Thyroid gland (tissue), 4 donors: ENCODE measurements at regions not wholly inside any gene's neighbourhood (a gene's known extent, or its start where the extent isn't known, plus 50 kb on each side); places are given as distances from the start of the nearest gene placed in this dataset.

Source experiments
- DNase-seq, 2 donors: peaks; one replicate each; pipeline ENCODE4 v3.0.0-alpha.2; 2019
- H3K27ac ChIP-seq, 3 donors: fragments of 200-600 bp; sonication (generic); 1 replicate in 2 of 3; 2 replicates in 1 of 3; pipeline ENCODE4 v1.5.1; 2016 to 2019; ENCODE audit warnings: mild to moderate bottlenecking in 1 of 3, moderate library complexity in 1 of 3
- H3K27me3 ChIP-seq: fragments of 200-600 bp; sonication (generic); one replicate; pipeline ENCODE4 v1.5.1; 2019
- H3K36me3 ChIP-seq, 2 donors: fragments of 200-600 bp; sonication (generic); one replicate each; pipeline ENCODE4 v1.5.1; 2016 to 2019
- H3K4me1 ChIP-seq, 2 donors: fragments of 200-600 bp; sonication (generic); one replicate each; pipeline ENCODE4 v1.5.1; 2017 to 2019
- H3K4me3 ChIP-seq, 3 donors: fragments of 200-600 bp; sonication (generic); replicated peaks in 1 of 3; 1 replicate in 2 of 3; 2 replicates in 1 of 3; pipeline ENCODE4 v1.5.1; 2016; ENCODE audit warnings: mild to moderate bottlenecking in 1 of 3
- H3K9me3 ChIP-seq: fragments of 200-600 bp; sonication (generic); one replicate; pipeline ENCODE4 v1.5.1; 2017
- POLR2A ChIP-seq, 2 donors: fragments of 450-650 bp; IDR thresholded peaks; one replicate each; pipeline ENCODE4 v1.6.1; 2017; ENCODE audit warnings: antibody characterized with exemption in 2 of 2, mild to moderate bottlenecking in 2 of 2, moderate library complexity in 1 of 2
- WGBS, 2 donors: methylation state at CpG; one replicate each; pipeline ENCODE4 v1.1.5; 2017; 5-methylcytosine and 5-hydroxymethylcytosine counted together
- intact Hi-C: fragments of 100-400 bp; cut with DNase I; formaldehyde crosslinking; loops from one replicate; pipeline ENCODE4 v1.15.1; 2023
- TF ChIP-seq, protein P1 (sequence below), 6 experiments: fragments of 200-600 bp in 3 of 6; fragments of 450-650 bp in 3 of 6; sonication (generic) in 3 of 6; IDR thresholded peaks; one replicate each; pipeline ENCODE4 v1.5.1; 2016 to 2019; ENCODE audit warnings: antibody characterized with exemption in 6 of 6, mild to moderate bottlenecking in 2 of 6, inconsistent platforms in 1 of 6, moderate library complexity in 1 of 6

GRCh38 chr12:59867689-59868088 is 271.9 kb downstream of the SLC16A7 start:
- intact Hi-C loops: no loop called here
- TF ChIP-seq, protein P1, sequence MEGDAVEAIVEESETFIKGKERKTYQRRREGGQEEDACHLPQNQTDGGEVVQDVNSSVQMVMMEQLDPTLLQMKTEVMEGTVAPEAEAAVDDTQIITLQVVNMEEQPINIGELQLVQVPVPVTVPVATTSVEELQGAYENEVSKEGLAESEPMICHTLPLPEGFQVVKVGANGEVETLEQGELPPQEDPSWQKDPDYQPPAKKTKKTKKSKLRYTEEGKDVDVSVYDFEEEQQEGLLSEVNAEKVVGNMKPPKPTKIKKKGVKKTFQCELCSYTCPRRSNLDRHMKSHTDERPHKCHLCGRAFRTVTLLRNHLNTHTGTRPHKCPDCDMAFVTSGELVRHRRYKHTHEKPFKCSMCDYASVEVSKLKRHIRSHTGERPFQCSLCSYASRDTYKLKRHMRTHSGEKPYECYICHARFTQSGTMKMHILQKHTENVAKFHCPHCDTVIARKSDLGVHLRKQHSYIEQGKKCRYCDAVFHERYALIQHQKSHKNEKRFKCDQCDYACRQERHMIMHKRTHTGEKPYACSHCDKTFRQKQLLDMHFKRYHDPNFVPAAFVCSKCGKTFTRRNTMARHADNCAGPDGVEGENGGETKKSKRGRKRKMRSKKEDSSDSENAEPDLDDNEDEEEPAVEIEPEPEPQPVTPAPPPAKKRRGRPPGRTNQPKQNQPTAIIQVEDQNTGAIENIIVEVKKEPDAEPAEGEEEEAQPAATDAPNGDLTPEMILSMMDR (IDR thresholded peaks at IDR 0.05): no peak
- TF ChIP-seq POLR2A (IDR thresholded peaks at IDR 0.05): no peak
- no peaks in the 10 kb centered on the region for H3K9me3 ChIP-seq
- DNase-seq: no peak
- H3K4me3 ChIP-seq: no peak overlapping the region
- WGBS, 2 donors: 76 to 89% methylated on average over 2 of the region's 2 CpGs
- no peaks in the 10 kb centered on the region for H3K4me1 ChIP-seq
- no peak overlapping the region for H3K27ac ChIP-seq
- H3K36me3 ChIP-seq: no peaks in the 10 kb centered on the region
- no peaks in the 10 kb centered on the region for H3K27me3 ChIP-seq

DNA sequence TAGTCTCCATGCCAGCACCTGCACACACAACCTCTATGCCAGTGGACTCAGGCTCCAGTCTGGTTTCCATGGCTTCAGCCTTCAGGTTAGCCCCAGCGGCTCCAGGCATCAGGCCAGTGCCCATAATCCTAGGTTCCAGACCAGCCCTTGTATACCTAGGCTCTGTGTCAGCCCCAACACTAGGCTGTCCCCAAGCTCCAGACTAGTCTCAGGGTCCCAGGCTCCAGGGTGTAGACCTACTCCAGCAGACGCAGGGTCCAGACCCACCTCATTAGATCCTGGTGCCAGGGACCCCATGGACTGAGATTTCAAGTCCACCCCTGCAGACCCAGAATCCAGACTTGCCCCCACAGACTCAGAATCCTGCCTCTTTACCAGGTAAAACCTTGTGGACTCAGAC is 275.9 kb downstream of the SLC16A7 start:
- TF ChIP-seq, protein P1 (IDR thresholded peaks at IDR 0.05): no peak
- no peak for TF ChIP-seq POLR2A (IDR thresholded peaks at IDR 0.05)
- no peaks in the 10 kb centered on the region for H3K9me3 ChIP-seq
- H3K4me1 ChIP-seq: no peaks in the 10 kb centered on the region
- 89% methylated on average over 1 of the region's 2 CpGs; no CpG with 5 or more reads in 1 of the 2 donors for WGBS, 2 donors
- H3K36me3 ChIP-seq: no peaks in the 10 kb centered on the region
- intact Hi-C loops: no loop called here
- no peak for DNase-seq
- H3K4me3 ChIP-seq: no peak overlapping the region
- H3K27me3 ChIP-seq: no peaks in the 10 kb centered on the region
- H3K27ac ChIP-seq: no peak overlapping the region

DNA sequence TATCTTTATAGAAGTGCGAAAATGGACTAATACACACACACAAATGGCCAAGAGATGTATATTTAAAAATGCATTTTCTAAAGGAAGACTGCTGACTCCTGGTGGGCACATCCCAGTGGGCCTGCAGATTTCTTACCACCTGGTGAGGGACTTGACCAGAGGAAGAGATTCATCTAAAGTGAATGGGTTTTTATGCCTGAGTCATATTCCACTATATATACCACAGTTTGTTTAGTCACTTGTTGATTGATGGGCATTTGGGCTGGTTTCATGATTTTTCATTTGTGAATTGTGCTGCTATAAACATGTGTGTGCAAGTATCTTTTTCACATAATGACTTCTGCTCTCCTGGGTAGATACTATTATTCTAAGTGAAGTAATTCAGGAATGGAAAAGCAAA is 277.3 kb downstream of the SLC16A7 start:
- no peaks in the 10 kb centered on the region for H3K4me1 ChIP-seq
- TF ChIP-seq POLR2A (IDR thresholded peaks at IDR 0.05): no peak
- TF ChIP-seq, protein P1 (IDR thresholded peaks at IDR 0.05): no peak
- DNase-seq: no peak
- H3K9me3 ChIP-seq: no peaks in the 10 kb centered on the region
- H3K4me3 ChIP-seq: no peak overlapping the region
- intact Hi-C loops: no loop called here
- H3K27me3 ChIP-seq: no peaks in the 10 kb centered on the region
- H3K36me3 ChIP-seq: no peaks in the 10 kb centered on the region
- no peak overlapping the region for H3K27ac ChIP-seq
- WGBS, 2 donors: 88 to 100% methylated on average over 1 of the region's 1 CpG

GRCh38 chr12:59874781-59875180 is 279.0 kb downstream of the SLC16A7 start:
- WGBS, 2 donors: 43 to 52% methylated on average over 1 of the region's 1 CpG
- Histone ChIP-seq H3K27me3 (no peaks in the 10 kb centered on the region), H3K9me3 (no peaks in the 10 kb centered on the region), H3K4me3 (no peak overlapping the region), H3K4me1 (no peaks in the 10 kb centered on the region), H3K36me3 (no peaks in the 10 kb centered on the region), H3K27ac (no peak overlapping the region)
- no peak for TF ChIP-seq POLR2A (IDR thresholded peaks at IDR 0.05)
- TF ChIP-seq, protein P1 (IDR thresholded peaks at IDR 0.05): no peak
- intact Hi-C loops: no loop called here
- DNase-seq: no peak

- 51 to 54% methylated on average over 2 of the region's 2 CpGs for WGBS, 2 donors
- TF ChIP-seq, protein P1 (IDR thresholded peaks at IDR 0.05): no peak
- no peak for TF ChIP-seq POLR2A (IDR thresholded peaks at IDR 0.05)
- Histone ChIP-seq H3K4me1 (no peaks in the 10 kb centered on the region), H3K9me3 (no peaks in the 10 kb centered on the region), H3K27ac (no peak overlapping the region), H3K36me3 (no peaks in the 10 kb centered on the region), H3K27me3 (no peaks in the 10 kb centered on the region), H3K4me3 (no peak overlapping the region)
- intact Hi-C loops: no loop called here
- DNase-seq: no peak
These were observed 290.4 kb downstream of the SLC16A7 start for GRCh38 chr12:59886131-59886733.
